ENCODE measurements at regions not wholly inside any gene's neighbourhood (a gene's known extent, or its start where the extent isn't known, plus 50 kb on each side); places are given as distances from the start of the nearest gene placed in this dataset.

DNA sequence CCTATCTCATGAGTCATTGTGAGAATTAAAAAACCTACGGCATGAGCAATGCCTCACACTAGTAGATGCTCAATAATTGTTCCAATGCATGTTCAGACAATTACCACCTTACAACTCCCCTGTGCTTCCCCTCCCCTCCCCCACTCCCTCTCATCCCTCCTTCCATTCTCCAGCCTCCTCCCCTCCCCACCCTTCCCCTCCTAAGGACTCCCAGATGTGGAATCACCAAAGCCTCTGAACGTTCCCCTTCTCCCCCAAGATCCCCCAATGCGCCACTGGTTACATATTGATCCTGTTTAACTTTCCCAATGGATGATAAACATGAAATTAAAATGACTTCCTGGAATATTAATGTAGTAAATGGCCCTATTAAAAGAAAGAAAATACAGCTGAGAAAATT is 84.8 kb downstream of the PCDH1 start:
- H3K4me3 Mint-ChIP-seq, result no peak overlapping the region
- no peak for DNase-seq
- H3K36me3 Mint-ChIP-seq (ENCODE audit: low read depth), result no peaks in the 10 kb centered on the region
- no peaks in the 10 kb centered on the region for H3K4me1 Mint-ChIP-seq (ENCODE audit: low read depth)
- H3K9me3 Mint-ChIP-seq, result no peaks in the 10 kb centered on the region
- H3K27ac Mint-ChIP-seq, result no peak overlapping the region
- TF ChIP-seq, protein P1, sequence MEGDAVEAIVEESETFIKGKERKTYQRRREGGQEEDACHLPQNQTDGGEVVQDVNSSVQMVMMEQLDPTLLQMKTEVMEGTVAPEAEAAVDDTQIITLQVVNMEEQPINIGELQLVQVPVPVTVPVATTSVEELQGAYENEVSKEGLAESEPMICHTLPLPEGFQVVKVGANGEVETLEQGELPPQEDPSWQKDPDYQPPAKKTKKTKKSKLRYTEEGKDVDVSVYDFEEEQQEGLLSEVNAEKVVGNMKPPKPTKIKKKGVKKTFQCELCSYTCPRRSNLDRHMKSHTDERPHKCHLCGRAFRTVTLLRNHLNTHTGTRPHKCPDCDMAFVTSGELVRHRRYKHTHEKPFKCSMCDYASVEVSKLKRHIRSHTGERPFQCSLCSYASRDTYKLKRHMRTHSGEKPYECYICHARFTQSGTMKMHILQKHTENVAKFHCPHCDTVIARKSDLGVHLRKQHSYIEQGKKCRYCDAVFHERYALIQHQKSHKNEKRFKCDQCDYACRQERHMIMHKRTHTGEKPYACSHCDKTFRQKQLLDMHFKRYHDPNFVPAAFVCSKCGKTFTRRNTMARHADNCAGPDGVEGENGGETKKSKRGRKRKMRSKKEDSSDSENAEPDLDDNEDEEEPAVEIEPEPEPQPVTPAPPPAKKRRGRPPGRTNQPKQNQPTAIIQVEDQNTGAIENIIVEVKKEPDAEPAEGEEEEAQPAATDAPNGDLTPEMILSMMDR (IDR thresholded peaks at IDR 0.05), result no peak
- peaks cover 29% of the 10 kb centered on the region for H3K27me3 Mint-ChIP-seq (ENCODE audit: insufficient read depth)

- no peak for DNase-seq
- H3K4me1 Mint-ChIP-seq (ENCODE audit: low read depth), result no peaks in the 10 kb centered on the region
Observed at GRCh38 chr5:141790630-141791029, 87.6 kb downstream of the PCDH1 start.

DNA sequence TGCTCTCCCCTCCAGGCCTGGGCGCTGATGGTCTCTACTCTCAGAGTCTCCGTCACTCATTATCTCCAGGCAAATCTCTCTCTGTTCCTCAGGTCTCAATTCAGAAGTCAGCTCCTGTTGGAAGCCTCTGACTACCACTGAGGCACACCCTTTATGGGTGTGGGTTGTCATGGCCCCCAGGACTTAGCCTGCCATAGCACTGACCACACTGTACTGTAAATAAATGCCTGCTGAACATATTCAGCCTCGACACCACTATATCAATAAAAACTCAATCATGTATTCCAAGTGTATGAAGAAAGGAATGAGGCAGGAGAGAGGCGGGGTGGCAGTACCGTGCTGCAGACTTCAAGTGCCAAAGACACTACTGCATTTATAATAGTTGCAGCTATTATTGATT is 88.9 kb downstream of the PCDH1 start:
- TF ChIP-seq, protein P1 (IDR thresholded peaks at IDR 0.05), result no peak
- no peaks in the 10 kb centered on the region for H3K9me3 Mint-ChIP-seq
- DNase-seq, result no peak
- no peak overlapping the region for H3K27ac Mint-ChIP-seq
- H3K4me3 Mint-ChIP-seq, result no peak overlapping the region
- no peaks in the 10 kb centered on the region for H3K36me3 Mint-ChIP-seq (ENCODE audit: low read depth)
- peaks cover 38% of the 10 kb centered on the region for H3K27me3 Mint-ChIP-seq (ENCODE audit: insufficient read depth)
- H3K4me1 Mint-ChIP-seq (ENCODE audit: low read depth), result no peaks in the 10 kb centered on the region

More at GRCh38 chr5:141790630-141791029, 87.6 kb downstream of the PCDH1 start:
- H3K27me3 Mint-ChIP-seq (ENCODE audit: insufficient read depth), result peaks cover 40% of the 10 kb centered on the region
- no peaks in the 10 kb centered on the region for H3K36me3 Mint-ChIP-seq (ENCODE audit: low read depth)
- no peak overlapping the region for H3K4me3 Mint-ChIP-seq
- H3K9me3 Mint-ChIP-seq, result no peaks in the 10 kb centered on the region
- TF ChIP-seq, protein P1 (IDR thresholded peaks at IDR 0.05), result no peak
- H3K27ac Mint-ChIP-seq, result no peak overlapping the region

GRCh38 chr5:141788296-141788970 is 89.8 kb downstream of the PCDH1 start:
- Mint-ChIP-seq H3K36me3 (ENCODE audit: low read depth) (no peaks in the 10 kb centered on the region), H3K4me3 (no peak overlapping the region), H3K27ac (no peak overlapping the region), H3K27me3 (ENCODE audit: insufficient read depth) (peaks cover 45% of the 10 kb centered on the region), H3K9me3 (no peaks in the 10 kb centered on the region), H3K4me1 (ENCODE audit: low read depth) (no peaks in the 10 kb centered on the region)
- TF ChIP-seq, protein P1 (IDR thresholded peaks at IDR 0.05), result no peak
- no peak for DNase-seq

GRCh38 chr5:141787376-141787775 is 90.8 kb downstream of the PCDH1 start:
- Mint-ChIP-seq H3K4me1 (ENCODE audit: low read depth) (no peaks in the 10 kb centered on the region), H3K36me3 (ENCODE audit: low read depth) (no peaks in the 10 kb centered on the region), H3K9me3 (no peaks in the 10 kb centered on the region), H3K27me3 (ENCODE audit: insufficient read depth) (peaks cover 43% of the 10 kb centered on the region), H3K4me3 (no peak overlapping the region), H3K27ac (no peak overlapping the region)
- TF ChIP-seq, protein P1 (IDR thresholded peaks at IDR 0.05), result no peak
- DNase-seq, result no peak

All from HFFc6 (cell line).